ENCODE measurements at regions not wholly inside any gene's neighbourhood (a gene's known extent, or its start where the extent isn't known, plus 50 kb on each side); places are given as distances from the start of the nearest gene placed in this dataset.

DNA sequence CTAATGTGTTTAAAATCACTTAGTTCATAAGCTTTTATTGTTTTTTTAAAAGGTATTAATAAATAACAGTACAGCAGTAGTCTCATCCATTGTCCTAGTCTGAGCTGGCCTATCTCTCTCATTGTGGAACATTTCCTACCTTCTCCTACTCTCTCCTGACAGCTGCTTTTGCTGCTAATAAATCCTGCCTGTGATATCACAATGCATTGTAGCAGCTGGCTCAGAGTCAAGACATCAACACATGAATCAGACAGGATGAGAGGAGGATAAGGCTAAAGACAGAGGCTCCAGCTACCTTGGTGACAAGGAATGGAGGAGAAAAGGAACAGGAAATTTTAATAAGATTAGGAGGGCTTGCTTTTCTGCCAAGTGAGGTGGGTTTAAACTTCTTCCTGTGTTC is 626.1 kb downstream of the HS3ST4 start:
- TF ChIP-seq, protein P1, sequence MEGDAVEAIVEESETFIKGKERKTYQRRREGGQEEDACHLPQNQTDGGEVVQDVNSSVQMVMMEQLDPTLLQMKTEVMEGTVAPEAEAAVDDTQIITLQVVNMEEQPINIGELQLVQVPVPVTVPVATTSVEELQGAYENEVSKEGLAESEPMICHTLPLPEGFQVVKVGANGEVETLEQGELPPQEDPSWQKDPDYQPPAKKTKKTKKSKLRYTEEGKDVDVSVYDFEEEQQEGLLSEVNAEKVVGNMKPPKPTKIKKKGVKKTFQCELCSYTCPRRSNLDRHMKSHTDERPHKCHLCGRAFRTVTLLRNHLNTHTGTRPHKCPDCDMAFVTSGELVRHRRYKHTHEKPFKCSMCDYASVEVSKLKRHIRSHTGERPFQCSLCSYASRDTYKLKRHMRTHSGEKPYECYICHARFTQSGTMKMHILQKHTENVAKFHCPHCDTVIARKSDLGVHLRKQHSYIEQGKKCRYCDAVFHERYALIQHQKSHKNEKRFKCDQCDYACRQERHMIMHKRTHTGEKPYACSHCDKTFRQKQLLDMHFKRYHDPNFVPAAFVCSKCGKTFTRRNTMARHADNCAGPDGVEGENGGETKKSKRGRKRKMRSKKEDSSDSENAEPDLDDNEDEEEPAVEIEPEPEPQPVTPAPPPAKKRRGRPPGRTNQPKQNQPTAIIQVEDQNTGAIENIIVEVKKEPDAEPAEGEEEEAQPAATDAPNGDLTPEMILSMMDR (IDR thresholded peaks at IDR 0.05; ENCODE audit: low read depth, low read length, missing control alignments), result no peak
- DNase-seq (ENCODE audit: low read depth), result no peak
- H3K4me3 ChIP-seq (ENCODE audit: low read depth, low read length), result no peak overlapping the region

DNA sequence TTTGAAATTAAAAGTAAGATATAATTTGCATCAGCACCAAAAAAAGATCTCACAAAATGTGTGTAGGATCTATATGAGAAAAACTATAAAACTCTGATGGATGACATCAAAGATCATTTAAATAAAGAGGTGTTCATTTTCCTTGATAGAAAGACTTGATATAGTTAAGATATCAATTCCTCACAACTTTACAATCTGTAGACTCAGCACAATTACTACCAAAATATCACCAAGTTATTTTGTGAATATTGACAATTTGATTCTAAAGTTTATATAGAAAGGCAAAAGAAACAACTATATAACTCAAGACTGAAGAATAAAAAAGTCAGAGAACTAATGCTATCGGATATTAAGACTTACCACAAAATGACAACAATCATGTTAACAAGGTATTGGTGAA is 638.9 kb downstream of the HS3ST4 start:
- TF ChIP-seq, protein P1 (IDR thresholded peaks at IDR 0.05; ENCODE audit: low read depth, low read length, missing control alignments), result no peak
- H3K4me3 ChIP-seq (ENCODE audit: low read depth, low read length), result no peak overlapping the region
- no peak for DNase-seq (ENCODE audit: low read depth)

DNA sequence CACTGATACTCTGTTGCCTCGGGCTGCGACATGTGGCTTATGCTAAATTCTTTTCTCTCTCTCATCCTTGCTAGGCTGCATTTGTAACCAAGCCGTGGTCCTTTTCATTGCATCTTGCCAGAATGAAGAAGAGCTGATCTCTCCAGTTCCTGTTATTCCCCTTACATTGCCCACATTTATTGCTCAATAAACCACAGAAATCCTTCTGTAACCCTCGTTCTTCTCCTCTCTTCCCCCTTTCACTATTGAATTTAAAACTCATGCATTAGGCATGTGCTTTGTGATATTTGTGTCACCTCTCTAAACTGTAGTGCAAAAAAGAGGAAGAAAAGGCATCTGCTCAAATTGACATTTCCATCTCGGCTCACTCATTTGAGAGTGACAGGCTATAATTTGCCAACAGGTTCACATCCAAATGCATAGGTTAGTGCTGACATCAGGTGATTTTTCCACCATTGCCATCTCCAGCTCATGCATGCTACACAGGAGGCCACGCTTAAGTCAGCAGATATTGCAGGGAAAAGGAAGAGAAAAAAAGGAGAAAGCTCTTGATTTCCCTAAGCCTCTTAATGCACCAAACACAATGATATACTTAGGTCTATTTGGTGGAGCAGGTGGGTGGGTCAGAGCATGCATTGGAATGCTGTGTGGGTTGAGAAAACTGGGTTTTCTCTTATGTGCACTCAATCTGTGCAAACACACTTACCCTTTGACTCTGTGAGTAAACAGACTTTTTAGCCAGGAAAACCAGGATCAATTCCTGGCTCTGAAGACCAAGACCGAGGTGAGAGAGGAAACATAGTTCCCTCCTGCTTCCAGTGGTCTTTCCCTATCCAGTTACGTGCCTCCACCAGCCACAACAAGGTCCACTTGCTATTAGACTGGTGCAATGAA is 642.7 kb downstream of the HS3ST4 start:
- no peak overlapping the region for H3K4me3 ChIP-seq (ENCODE audit: low read depth, low read length)
- TF ChIP-seq, protein P1 (IDR thresholded peaks at IDR 0.05; ENCODE audit: low read depth, low read length, missing control alignments), result no peak
- no peak for DNase-seq (ENCODE audit: low read depth)

DNA sequence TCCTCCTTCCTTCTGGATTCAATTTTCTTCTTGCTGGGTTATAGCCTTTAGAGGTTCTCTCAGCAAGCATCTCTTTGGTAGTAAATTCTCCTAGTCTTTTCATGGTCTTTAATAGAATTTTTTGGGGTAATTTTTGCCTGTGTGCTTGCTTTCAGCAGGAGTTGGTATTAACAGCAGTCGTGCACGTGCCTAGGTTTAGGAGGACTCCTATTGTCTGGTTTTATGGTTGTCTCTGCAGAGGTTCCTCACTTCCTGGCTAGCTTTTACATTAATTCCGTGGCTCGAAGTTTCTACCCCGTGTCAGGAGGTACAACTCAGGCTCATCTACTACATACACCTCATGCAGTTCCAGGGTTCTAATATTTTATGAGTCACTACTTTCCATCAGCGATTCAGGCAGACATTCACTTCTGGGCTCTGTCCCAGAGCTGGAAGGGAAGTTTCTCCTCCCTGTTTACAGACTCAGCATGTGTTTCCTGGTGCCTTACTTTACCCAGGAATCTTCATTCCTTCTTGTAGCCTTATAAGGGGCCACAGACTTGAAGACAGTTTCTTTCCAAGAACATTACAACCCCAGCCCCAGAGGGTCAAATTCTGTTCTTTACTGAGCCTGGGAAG is 643.6 kb downstream of the HS3ST4 start:
- DNase-seq (ENCODE audit: low read depth), result no peak
- H3K4me3 ChIP-seq (ENCODE audit: low read depth, low read length), result no peak overlapping the region
- TF ChIP-seq, protein P1 (IDR thresholded peaks at IDR 0.05; ENCODE audit: low read depth, low read length, missing control alignments), result no peak

DNA sequence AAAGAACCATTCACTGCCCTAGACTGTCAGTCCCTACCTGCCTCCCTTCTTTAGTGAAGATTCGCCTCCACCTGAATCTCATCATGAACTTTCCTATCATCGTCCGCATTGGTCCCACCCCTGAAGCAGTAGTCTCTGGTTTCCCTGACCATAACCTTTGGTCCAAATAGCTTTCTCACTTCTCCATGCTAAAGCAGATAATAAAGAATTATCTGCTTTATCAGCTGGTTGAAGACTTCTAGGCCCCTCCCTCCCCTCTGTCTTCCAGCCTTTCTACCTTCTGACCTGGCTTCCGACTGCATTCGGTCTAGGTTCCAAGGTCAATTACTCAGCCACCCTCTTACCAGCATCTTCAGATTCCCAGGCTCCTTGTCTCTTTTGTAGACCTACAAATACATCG is 650.9 kb downstream of the HS3ST4 start:
- TF ChIP-seq, protein P1 (IDR thresholded peaks at IDR 0.05; ENCODE audit: low read depth, low read length, missing control alignments), result no peak
- no peak overlapping the region for H3K4me3 ChIP-seq (ENCODE audit: low read depth, low read length)

DNA sequence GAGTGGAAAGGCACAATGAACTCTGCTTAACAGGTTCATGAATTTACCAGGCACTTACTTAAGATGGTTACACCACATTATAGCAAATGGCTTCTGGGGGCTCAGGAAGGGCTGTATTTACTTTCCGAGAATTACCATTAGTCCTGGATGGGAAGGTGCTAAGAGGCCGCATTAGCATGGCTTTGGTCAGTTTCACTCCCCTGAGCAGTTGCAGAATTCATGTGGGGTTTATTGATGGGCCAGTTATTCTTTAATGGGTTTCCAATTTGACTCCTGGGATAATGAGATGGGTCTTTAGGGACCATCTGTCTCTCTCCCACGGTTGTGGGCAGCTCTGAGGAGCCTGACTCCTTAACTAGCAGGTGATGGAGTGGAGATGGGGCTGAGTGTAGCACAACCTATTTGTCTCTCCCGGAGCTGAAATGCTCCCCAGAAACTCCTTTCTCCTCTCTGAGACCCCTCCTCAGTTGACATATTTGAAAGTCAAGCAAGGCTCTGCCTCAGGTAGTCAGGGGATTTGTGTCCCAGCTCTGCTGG is 652.5 kb downstream of the HS3ST4 start:
- DNase-seq (ENCODE audit: low read depth), result no peak
- TF ChIP-seq, protein P1 (IDR thresholded peaks at IDR 0.05; ENCODE audit: low read depth, low read length, missing control alignments), result no peak
- no peak overlapping the region for H3K4me3 ChIP-seq (ENCODE audit: low read depth, low read length)

More for the DNA sequence above, 650.9 kb downstream of the HS3ST4 start:
- no peak for DNase-seq (ENCODE audit: low read depth)

Measured in GM12864 (cell line).